Astrocyte of the cerebellum (primary cell): ENCODE measurements at regions not wholly inside any gene's neighbourhood (a gene's known extent, or its start where the extent isn't known, plus 50 kb on each side); places are given as distances from the start of the nearest gene placed in this dataset.

Experiments used
- DNase-seq: peaks from one replicate; pipeline ENCODE4 v3.0.0-alpha.2; 2011; ENCODE audit warnings: low read depth
- H3K4me3 ChIP-seq: 2 replicates; pipeline ENCODE4 v1.5.1; 2011; ENCODE audit warnings: mild to moderate bottlenecking, low read depth, low read length, moderate library complexity
- CTCF ChIP-seq: IDR thresholded peaks from 2 replicates; pipeline ENCODE4 v1.5.1; 2012; ENCODE audit warnings: low read length, low read depth, moderate library complexity, mild to moderate bottlenecking; ENCODE audit errors: missing control alignments
- in situ Hi-C: cut with HindIII; loops from 2 replicates; pipeline ENCODE4 v1.10.0; 2017; ENCODE audit warnings: low sequenced_read_pairs

GRCh38 chr13:104975272-104975671 lies 1560.2 kb downstream of the EFNB2 start:
- TF ChIP-seq CTCF: no peak
- DNase-seq: no peak
- H3K4me3 ChIP-seq: no peak overlapping the region
- in situ Hi-C loops: no loop called here

- DNase-seq: no peak
- H3K4me3 ChIP-seq: no peak overlapping the region
- in situ Hi-C loops: no loop called here
- no peak for TF ChIP-seq CTCF
Observed at GRCh38 chr13:104968876-104969275, 1566.6 kb downstream of the EFNB2 start.

GRCh38 chr13:104967836-104968630 lies 1567.4 kb downstream of the EFNB2 start:
- no peak for DNase-seq
- no peak for TF ChIP-seq CTCF
- in situ Hi-C loops: no loop called here
- no peak overlapping the region for H3K4me3 ChIP-seq

GRCh38 chr13:104967376-104967775 lies 1568.1 kb downstream of the EFNB2 start:
- no peak overlapping the region for H3K4me3 ChIP-seq
- in situ Hi-C loops: no loop called here
- no peak for TF ChIP-seq CTCF
- DNase-seq: no peak

GRCh38 chr13:104962411-104962810 lies 1573.1 kb downstream of the EFNB2 start:
- DNase-seq: no peak
- in situ Hi-C loops: no loop called here
- no peak overlapping the region for H3K4me3 ChIP-seq
- TF ChIP-seq CTCF: no peak

- DNase-seq: no peak
- H3K4me3 ChIP-seq: no peak overlapping the region
- in situ Hi-C loops: no loop called here
- no peak for TF ChIP-seq CTCF
Observed at GRCh38 chr13:104961246-104961645, 1574.2 kb downstream of the EFNB2 start.

GRCh38 chr13:104954210-104954609 lies 1581.3 kb downstream of the EFNB2 start:
- in situ Hi-C loops: no loop called here
- DNase-seq: no peak

More at GRCh38 chr13:104954210-104954609, 1581.3 kb downstream of the EFNB2 start:
- no peak for TF ChIP-seq CTCF
- H3K4me3 ChIP-seq: no peak overlapping the region
